HG02623 (cell line): ENCODE measurements at regions not wholly inside any gene's neighbourhood (a gene's known extent, or its start where the extent isn't known, plus 50 kb on each side); places are given as distances from the start of the nearest gene placed in this dataset.

ENCODE experiments used
- ATAC-seq: cut with Tn5 transposase; IDR thresholded peaks from one replicate; pipeline ENCODE4 v1.9.1; 2021; ENCODE audit warnings: moderate library complexity; ENCODE audit not compliant: unreplicated experiment

GRCh38 chr1:103254691-103255090 lies 146.4 kb upstream of the COL11A1 start:
- ATAC-seq: no peak

- ATAC-seq: no peak
Measured at GRCh38 chr1:103250441-103250861, 142.1 kb upstream of the COL11A1 start.

GRCh38 chr1:103248417-103249102 lies 140.2 kb upstream of the COL11A1 start:
- no peak for ATAC-seq

GRCh38 chr1:103247517-103247916 lies 139.2 kb upstream of the COL11A1 start:
- ATAC-seq: no peak

GRCh38 chr1:103243481-103243880 lies 135.2 kb upstream of the COL11A1 start:
- ATAC-seq: no peak

- ATAC-seq: no peak
Measured at GRCh38 chr1:103239034-103239433, 130.7 kb upstream of the COL11A1 start.

GRCh38 chr1:103230061-103230460 lies 121.7 kb upstream of the COL11A1 start:
- no peak for ATAC-seq

GRCh38 chr1:103220631-103221041 lies 112.3 kb upstream of the COL11A1 start:
- ATAC-seq: no peak

GRCh38 chr1:103218821-103219220 lies 110.5 kb upstream of the COL11A1 start:
- no peak for ATAC-seq

- no peak for ATAC-seq
Measured at GRCh38 chr1:103218369-103218768, 110.0 kb upstream of the COL11A1 start.

- no peak for ATAC-seq
Measured at GRCh38 chr1:103211073-103211472, 102.8 kb upstream of the COL11A1 start.

- no peak for ATAC-seq
Measured at GRCh38 chr1:103208844-103209243, 100.5 kb upstream of the COL11A1 start.

GRCh38 chr1:103199001-103199400 lies 90.7 kb upstream of the COL11A1 start:
- no peak for ATAC-seq

GRCh38 chr1:103198076-103198475 lies 89.8 kb upstream of the COL11A1 start:
- no peak for ATAC-seq

GRCh38 chr1:103197216-103197615 lies 88.9 kb upstream of the COL11A1 start:
- ATAC-seq: no peak

- no peak for ATAC-seq
Measured at GRCh38 chr1:103194984-103195383, 86.7 kb upstream of the COL11A1 start.

- ATAC-seq: no peak
Measured at GRCh38 chr1:103194060-103194459, 85.7 kb upstream of the COL11A1 start.

- no peak for ATAC-seq
Measured at GRCh38 chr1:103191327-103191726, 83.0 kb upstream of the COL11A1 start.

- ATAC-seq: no peak
Measured at GRCh38 chr1:103190766-103191165, 82.4 kb upstream of the COL11A1 start.

- no peak for ATAC-seq
Measured at GRCh38 chr1:103187673-103188072, 79.4 kb upstream of the COL11A1 start.

- ATAC-seq: no peak
Measured at GRCh38 chr1:103180660-103181059, 72.3 kb upstream of the COL11A1 start.

GRCh38 chr1:103177108-103177775 lies 68.9 kb upstream of the COL11A1 start:
- ATAC-seq: no peak
